ENCODE measurements at regions not wholly inside any gene's neighbourhood (a gene's known extent, or its start where the extent isn't known, plus 50 kb on each side); places are given as distances from the start of the nearest gene placed in this dataset.

- TF ChIP-seq, protein P1, sequence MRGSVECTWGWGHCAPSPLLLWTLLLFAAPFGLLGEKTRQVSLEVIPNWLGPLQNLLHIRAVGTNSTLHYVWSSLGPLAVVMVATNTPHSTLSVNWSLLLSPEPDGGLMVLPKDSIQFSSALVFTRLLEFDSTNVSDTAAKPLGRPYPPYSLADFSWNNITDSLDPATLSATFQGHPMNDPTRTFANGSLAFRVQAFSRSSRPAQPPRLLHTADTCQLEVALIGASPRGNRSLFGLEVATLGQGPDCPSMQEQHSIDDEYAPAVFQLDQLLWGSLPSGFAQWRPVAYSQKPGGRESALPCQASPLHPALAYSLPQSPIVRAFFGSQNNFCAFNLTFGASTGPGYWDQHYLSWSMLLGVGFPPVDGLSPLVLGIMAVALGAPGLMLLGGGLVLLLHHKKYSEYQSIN (CRISPR knock-in tag; IDR thresholded peaks at IDR 0.05; ENCODE audit: borderline replicate concordance), result no peak
- TF ChIP-seq, protein P2, sequence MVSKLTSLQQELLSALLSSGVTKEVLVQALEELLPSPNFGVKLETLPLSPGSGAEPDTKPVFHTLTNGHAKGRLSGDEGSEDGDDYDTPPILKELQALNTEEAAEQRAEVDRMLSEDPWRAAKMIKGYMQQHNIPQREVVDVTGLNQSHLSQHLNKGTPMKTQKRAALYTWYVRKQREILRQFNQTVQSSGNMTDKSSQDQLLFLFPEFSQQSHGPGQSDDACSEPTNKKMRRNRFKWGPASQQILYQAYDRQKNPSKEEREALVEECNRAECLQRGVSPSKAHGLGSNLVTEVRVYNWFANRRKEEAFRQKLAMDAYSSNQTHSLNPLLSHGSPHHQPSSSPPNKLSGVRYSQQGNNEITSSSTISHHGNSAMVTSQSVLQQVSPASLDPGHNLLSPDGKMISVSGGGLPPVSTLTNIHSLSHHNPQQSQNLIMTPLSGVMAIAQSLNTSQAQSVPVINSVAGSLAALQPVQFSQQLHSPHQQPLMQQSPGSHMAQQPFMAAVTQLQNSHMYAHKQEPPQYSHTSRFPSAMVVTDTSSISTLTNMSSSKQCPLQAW (CRISPR knock-in tag; IDR thresholded peaks at IDR 0.05), result no peak
- TF ChIP-seq ZFP36L1 (CRISPR knock-in tag; IDR thresholded peaks at IDR 0.05), result no peak
Measured at GRCh38 chr12:4111010-4111409, 162.6 kb upstream of the CCND2 start (continued).

- Histone ChIP-seq H3K4me3 (replicated peaks in 1 of 3; ENCODE audit: insufficient read depth in 1 of 3, low read depth in 2 of 3, low read length in 3 of 3) (no peak overlapping the region), H3K4me2 (ENCODE audit: low read depth, low read length) (no peak overlapping the region), H3K79me2 (ENCODE audit: insufficient read depth, low read length) (no peaks in the 10 kb centered on the region), H3K4me1 (ENCODE audit: insufficient read depth, low read length) (no peaks in the 10 kb centered on the region), H2AFZ (ENCODE audit: low read length) (no peak overlapping the region), H3K36me3 (replicated peaks in 1 of 2; ENCODE audit: control insufficient read depth in 1 of 2, insufficient read depth in 2 of 2, low read length in 2 of 2) (no peaks in the 10 kb centered on the region), H3K27ac (ENCODE audit: extremely low read length, insufficient read depth, low read length) (no peak overlapping the region), H4K20me1 (ENCODE audit: insufficient read depth, low read length) (no peaks in the 10 kb centered on the region), H3K9me3 (ENCODE audit: low read length) (no peaks in the 10 kb centered on the region), H3K27me3 (ENCODE audit: control insufficient read depth in 1 of 2, insufficient read depth in 2 of 2, low read length in 2 of 2) (no peaks in the 10 kb centered on the region), H3K9ac (ENCODE audit: insufficient read depth, low read depth, low read length) (no peak overlapping the region)
- TF ChIP-seq ZNF607 (CRISPR knock-in tag; IDR thresholded peaks at IDR 0.05; ENCODE audit: borderline replicate concordance) (no peak), ZNF792 (CRISPR knock-in tag; IDR thresholded peaks at IDR 0.05) (no peak), ZNF605 (CRISPR knock-in tag; IDR thresholded peaks at IDR 0.05) (no peak), ZMYM2 (CRISPR knock-in tag; IDR thresholded peaks at IDR 0.05) (no peak), KAT8 (CRISPR knock-in tag; IDR thresholded peaks at IDR 0.05) (no peak), SMARCE1 (IDR thresholded peaks at IDR 0.05; ENCODE audit: borderline replicate concordance) (no peak), U2AF1 (optimal IDR thresholded peaks at IDR 0.05; ENCODE audit: low read depth, low read length) (no peak), SNAPC5 (CRISPR knock-in tag; IDR thresholded peaks at IDR 0.05; ENCODE audit: borderline replicate concordance) (no peak), ZNF430 (CRISPR knock-in tag; IDR thresholded peaks at IDR 0.05) (no peak), ZNF652 (CRISPR knock-in tag; IDR thresholded peaks at IDR 0.05; ENCODE audit: borderline replicate concordance, low read depth) (no peak)
- POLR2A ChIA-PET, result no interaction called here
- FAIRE-seq (no peak), ATAC-seq (no peak), DNase-seq (ENCODE audit: low spot score) (no peak)
- intact Hi-C loops (cut with micrococcal nuclease; ENCODE audit: unreplicated experiment) (no loop called here), in situ Hi-C loops (cut with HindIII; ENCODE audit: extremely low pct_ligation_motif_present, low pct_unique_long_range_greater_than_20kb) (loop anchor here (5.0 kb wide), 1 partner anchor 167 kb away; no protein-coding TSS in a partner anchor)
- CTCF ChIA-PET (ENCODE audit: low intra/inter-chr PET ratio, low total read pairs), result no interaction called here
- no TSS peak for BruUV-seq (replicated peaks)
- 29% methylated on average over 4 of the region's 5 CpGs for WGBS (ENCODE audit: low lambda C conversion rate)
Measured at GRCh38 chr12:4109826-4110225, 163.7 kb upstream of the CCND2 start.
